ENCODE measurements at regions not wholly inside any gene's neighbourhood (a gene's known extent, or its start where the extent isn't known, plus 50 kb on each side); places are given as distances from the start of the nearest gene placed in this dataset.
"Not testable (repeated sequence)": the region's sequence is repeated elsewhere in the genome, so short reads cannot be mapped to it uniquely, and the experiment has no call there.

- DNase-seq (ENCODE audit: low read depth in 2 of 2, low spot score in 1 of 2): no peak
These were observed 90.9 kb upstream of the MDM1 start for GRCh38 chr12:68422956-68423574.

DNA sequence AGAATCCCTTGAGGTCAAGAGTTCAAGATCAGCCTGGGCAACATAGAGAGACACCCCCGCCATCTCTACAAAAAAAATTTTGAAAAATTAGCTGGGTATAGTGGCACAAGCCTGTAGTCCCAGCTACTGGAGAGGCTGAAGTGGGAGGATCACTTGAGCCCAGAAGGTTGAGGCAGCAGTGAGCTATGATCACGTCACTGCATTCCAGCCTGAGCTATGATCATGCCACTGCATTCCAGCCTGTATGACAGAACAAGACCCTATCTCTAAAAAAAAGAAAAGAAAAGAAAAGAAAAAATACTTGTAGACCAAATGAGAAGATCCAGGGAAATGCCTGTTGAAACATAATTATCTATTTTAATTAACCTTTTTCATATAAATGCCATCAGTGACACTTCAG, 93.8 kb upstream of the MDM1 start:
- no peak for DNase-seq (ENCODE audit: low read depth in 2 of 2, low spot score in 1 of 2)

- DNase-seq (ENCODE audit: low read depth in 2 of 2, low spot score in 1 of 2): no peak
These were observed 96.0 kb upstream of the MDM1 start for GRCh38 chr12:68428211-68428610.

DNA sequence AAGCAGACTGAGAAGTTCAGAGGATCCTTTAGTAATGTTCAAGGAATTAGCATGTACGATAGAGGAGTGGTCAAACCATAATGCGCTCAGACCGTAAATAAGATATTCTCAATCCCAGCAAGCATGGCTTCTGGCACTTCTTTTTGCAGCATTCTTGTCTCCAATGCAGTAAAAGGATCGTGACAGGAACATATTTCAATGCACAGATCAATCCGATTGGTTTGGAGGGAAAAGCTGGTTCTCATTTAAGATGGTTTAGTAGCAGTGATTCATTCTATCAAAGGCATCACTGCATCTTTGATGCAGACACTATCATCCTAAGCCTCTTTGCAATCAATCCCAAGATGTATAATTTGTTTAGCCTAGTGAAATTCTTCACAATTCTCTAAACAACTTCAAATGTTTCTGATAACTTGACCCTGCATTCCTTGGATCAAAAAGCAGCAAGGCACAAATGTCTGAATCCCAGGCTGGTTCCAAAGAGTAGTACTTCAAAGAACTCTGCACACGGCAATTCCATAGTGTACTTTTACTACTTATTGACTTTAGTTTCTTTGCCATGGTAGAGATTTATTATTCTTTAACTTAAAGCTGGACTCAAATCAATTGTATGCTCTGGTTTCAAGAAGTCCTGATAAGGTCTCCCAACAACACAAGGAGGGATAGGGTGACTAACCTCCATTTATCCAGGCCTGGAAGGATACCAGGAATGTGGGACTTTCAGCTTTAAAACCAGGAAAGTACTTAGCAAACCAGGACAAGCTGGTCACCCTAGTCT, 96.8 kb upstream of the MDM1 start:
- DNase-seq (ENCODE audit: low read depth in 2 of 2, low spot score in 1 of 2): no peak

GRCh38 chr12:68429696-68430095, 97.5 kb upstream of the MDM1 start:
- no peak for DNase-seq (ENCODE audit: low read depth in 2 of 2, low spot score in 1 of 2)

DNA sequence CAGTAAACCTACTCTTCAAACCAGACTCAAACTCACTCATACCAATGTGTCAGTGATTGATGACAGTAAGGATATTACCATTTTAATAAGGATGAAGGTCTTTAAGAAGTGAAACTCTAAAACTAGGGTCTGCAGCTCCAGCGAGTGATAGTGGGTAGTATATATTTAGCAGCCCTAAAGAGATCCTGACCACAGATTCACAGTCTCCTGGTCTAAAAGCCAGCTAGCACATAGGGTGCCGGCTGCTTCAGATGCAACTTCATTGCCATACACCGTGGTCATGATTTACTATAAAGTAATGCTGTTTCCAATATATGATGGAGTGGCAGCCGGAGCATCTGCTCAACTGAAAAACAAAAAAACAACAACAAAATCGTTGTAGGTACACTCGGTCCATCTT, 99.6 kb upstream of the MDM1 start:
- DNase-seq (ENCODE audit: low read depth in 2 of 2, low spot score in 1 of 2): no peak

- DNase-seq (ENCODE audit: low read depth in 2 of 2, low spot score in 1 of 2): no peak
These were observed 100.5 kb upstream of the MDM1 start for GRCh38 chr12:68432622-68433021.

DNA sequence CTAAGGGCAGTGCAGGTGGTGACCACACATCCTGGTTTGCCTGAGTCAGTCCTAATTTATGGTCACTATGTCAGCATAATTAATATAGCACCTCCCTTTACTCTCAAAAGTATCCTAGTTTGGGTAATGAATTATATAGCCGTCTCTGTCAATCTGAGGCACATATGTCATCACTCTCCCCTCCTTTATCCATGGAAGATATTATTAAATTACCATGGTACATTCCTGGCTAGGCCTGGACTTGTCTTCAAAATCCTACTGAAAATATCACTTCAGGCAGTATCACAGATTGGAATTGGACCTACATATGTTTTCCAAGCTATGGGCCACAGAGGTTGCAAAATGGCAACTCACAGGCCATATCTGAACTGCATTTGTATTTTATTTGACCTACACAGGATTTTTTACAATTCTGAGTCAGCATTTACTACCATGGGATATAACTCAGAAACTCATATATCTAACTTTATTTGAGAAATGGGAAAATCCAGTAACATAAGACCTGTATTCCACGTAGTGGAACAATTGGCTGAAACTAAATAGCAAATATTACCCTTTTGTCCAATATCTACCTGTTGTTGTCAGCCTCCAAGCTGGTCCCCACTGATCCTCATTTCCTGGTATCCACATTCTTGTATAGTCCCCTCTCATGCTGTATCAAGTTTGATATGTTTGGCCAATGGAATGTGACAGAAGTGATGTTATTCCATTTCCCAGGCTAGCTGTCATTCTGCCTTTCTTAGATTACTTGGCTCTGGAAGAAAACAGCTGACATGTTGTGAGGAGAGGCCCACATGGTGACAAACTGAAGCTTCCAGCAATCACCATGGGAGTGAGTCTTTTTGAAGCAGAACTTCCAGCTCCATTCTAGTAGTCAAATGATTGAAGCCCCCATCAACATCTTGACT, 102.5 kb upstream of the MDM1 start:
- no peak for DNase-seq (ENCODE audit: low read depth in 2 of 2, low spot score in 1 of 2)

DNA sequence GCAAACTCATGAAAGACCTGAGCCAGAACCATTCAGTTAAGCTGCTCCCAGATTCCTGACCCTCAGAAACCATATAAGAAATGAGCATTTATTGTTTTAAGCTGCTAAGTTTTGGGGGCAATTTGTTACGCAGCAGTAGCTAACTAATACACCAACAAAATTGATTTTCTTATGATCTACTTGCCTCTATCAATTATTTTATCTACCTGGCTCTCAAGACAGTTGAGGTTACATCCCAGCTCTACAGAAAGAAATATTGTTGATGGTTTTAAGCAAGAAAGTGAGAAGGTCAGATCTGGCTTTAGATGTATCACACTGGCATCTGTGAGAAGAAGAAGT, 103.1 kb upstream of the MDM1 start:
- DNase-seq (ENCODE audit: low read depth in 2 of 2, low spot score in 1 of 2): no peak

- no peak for DNase-seq (ENCODE audit: low read depth in 2 of 2, low spot score in 1 of 2)
These were observed 103.7 kb upstream of the MDM1 start for GRCh38 chr12:68435816-68436215.

GRCh38 chr12:68438601-68439000, 106.4 kb upstream of the MDM1 start:
- DNase-seq (ENCODE audit: low read depth in 2 of 2, low spot score in 1 of 2): no peak

- DNase-seq (ENCODE audit: low read depth in 2 of 2, low spot score in 1 of 2): no peak
These were observed 107.3 kb upstream of the MDM1 start for GRCh38 chr12:68439368-68440045.

GRCh38 chr12:68440068-68440581, 108.0 kb upstream of the MDM1 start:
- DNase-seq (ENCODE audit: low read depth in 2 of 2, low spot score in 1 of 2): no peak

- DNase-seq (ENCODE audit: low read depth in 2 of 2, low spot score in 1 of 2): no peak
These were observed 109.0 kb upstream of the MDM1 start for GRCh38 chr12:68441167-68441566.

DNA sequence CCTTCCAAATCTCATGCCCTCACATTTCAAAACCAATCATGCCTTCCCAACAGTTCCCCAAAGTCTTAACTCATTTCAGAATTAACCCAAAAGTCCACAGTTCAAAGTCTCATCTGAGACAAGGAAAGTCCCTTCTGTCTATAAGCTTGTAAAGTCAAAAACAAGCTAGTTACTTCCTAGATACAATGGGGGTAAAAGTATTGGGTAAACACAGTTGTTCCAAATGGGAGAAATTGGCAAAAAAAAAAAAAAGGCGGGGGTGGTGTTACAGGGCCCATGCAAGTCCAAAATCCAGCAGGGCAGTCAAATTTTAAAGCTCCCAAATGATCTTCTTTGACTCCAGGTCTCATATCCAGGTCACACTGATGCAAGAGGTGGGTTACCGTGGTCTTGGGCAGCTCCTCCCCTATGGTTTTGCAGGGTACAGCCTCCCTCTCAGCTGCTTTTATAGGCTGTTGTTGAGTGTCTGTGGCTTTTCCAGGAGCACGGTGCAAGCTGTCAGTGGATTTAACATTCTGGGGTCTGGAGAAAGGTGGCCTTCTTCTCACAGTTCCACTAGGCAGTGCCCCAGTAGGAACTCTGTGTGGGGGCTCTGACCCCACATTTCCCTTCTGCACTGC, 110.3 kb upstream of the MDM1 start:
- not testable (repeated sequence) for DNase-seq (ENCODE audit: low read depth in 2 of 2, low spot score in 1 of 2)

GRCh38 chr12:68443695-68444094, 111.5 kb upstream of the MDM1 start:
- not testable (repeated sequence) for DNase-seq (ENCODE audit: low read depth in 2 of 2, low spot score in 1 of 2)

DNA sequence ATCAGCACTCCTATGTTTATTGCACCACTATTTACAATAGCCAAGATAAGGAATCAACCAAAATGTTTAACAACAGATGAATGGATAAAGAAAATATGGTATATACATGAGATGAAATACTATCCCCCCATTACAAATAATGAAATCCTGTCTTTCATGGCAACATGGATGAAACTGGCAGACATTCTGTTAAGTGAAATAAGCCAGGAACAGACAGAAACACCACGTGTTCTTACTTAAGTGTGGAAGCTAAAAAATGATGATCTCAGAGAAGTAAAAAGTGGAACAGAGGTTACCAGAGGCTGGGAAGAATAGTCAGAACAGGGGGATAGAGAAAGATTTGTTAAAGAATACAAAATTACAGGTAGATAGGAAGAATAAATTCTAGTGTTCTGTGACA, 113.7 kb upstream of the MDM1 start:
- DNase-seq (ENCODE audit: low read depth in 2 of 2, low spot score in 1 of 2): no peak

- DNase-seq (ENCODE audit: low read depth in 2 of 2, low spot score in 1 of 2): no peak
These were observed 114.2 kb upstream of the MDM1 start for GRCh38 chr12:68446384-68446783.

DNA sequence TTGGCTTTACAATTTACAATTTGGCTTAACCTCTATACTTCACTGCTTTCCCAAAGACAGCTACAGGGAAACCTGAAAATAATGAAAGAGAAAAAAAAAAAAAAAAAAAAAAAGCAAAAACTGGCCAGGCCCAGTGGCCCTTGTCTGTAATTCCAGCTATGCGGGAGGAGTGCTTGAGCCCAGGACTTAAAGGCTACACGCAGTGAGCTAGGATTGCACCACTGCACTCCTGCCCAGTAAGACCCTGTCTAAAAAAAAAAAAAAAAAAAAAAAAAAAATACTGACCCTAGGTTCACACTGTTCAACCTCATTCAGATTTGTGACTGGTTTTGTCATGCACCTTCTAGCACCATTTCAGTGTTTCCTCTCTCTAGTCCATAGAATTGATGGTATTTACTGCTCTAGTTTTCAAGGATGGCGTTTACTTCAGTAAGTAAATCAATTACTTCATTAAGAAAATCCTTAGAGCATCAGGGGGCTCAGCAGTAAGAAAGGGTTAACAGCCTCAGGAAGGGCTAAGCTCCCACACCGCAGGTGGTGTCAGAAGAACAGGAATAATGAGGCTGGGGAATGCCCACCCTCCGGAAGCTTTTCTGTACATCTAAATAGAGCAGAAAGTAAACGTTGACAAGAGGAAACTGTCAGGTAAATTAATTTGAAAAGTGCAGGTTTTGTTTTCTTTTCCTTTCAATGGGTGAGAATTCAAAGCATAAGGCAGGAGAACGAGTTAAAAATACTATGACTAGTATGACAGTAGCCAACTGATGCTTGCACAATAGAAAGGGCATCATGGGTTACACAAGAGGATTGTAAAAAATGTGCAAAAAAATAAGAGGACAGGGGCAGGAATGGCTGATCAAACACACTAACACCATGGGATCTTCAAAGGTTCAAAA, 115.0 kb upstream of the MDM1 start:
- DNase-seq (ENCODE audit: low read depth in 2 of 2, low spot score in 1 of 2): no peak

GRCh38 chr12:68447797-68448260, 115.7 kb upstream of the MDM1 start:
- DNase-seq (ENCODE audit: low read depth in 2 of 2, low spot score in 1 of 2): no peak

Measured in stimulated activated CD8-positive, alpha-beta memory T cell treated with anti-CD3 and anti-CD28 coated beads, Interleukin-4, amount 100 ng/mL, for 4 hours (primary cell).